Left cardiac atrium (tissue), 4 donors: ENCODE measurements at regions not wholly inside any gene's neighbourhood (a gene's known extent, or its start where the extent isn't known, plus 50 kb on each side); places are given as distances from the start of the nearest gene placed in this dataset.

Source experiments
- ATAC-seq, 2 donors: fragments of 200-7000 bp; cut with Tn5 transposase; one replicate each; pipeline ENCODE4 v1.9.1; 2020; ENCODE audit warnings: mild to moderate bottlenecking in 2 of 2, moderate library complexity in 2 of 2
- DNase-seq: peaks from one replicate; pipeline ENCODE4 v3.0.0-alpha.2; 2020
- intact Hi-C, 2 donors: fragments of 100-400 bp; cut with DNase I; formaldehyde crosslinking; loops; one replicate each; pipeline versions ENCODE4 v1.14.1 to v1.15.1; 2022 to 2023
- donor health status: DM: no; HTN: yes; CAD: no.
- donor health status: DM: no; HTN: yes; CAD: no; lungs with severe emphysema.
- donor health status: DM: yes; HTN: yes; CAD: no.
- donor health status: Dilated cardiomyopathy.

GRCh38 chrX:10074241-10074941, 82.4 kb upstream of the CLCN4 start:
- DNase-seq (no peak), ATAC-seq (no peak)
- intact Hi-C loops: no loop called here

- no peak for ATAC-seq
- intact Hi-C loops: no loop called here
- DNase-seq: no peak
Measured at GRCh38 chrX:10076765-10077164, 80.0 kb upstream of the CLCN4 start.

GRCh38 chrX:10077425-10078188, 79.2 kb upstream of the CLCN4 start:
- intact Hi-C loops: no loop called here
- DNase-seq (no peak), ATAC-seq (no peak)

DNA sequence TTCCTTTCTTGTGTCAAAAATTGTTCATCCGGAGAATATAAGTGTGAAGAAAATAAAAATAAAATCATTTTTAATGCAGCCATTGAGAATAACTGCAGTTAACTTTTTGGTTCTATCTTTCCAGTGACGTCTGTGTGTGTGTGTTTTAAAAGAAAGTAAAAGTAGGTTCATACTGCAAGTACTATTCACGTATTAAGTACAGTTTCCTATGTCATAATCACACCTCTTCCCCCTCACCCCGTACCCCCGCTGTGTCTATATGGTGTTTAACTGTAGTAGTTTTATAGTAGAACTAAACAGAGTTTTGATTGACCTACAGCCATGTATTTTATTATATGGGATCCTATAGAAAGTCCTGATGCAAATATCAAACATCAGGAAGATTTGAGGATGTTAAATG, 78.5 kb upstream of the CLCN4 start:
- intact Hi-C loops: no loop called here
- ATAC-seq: no peak

DNA sequence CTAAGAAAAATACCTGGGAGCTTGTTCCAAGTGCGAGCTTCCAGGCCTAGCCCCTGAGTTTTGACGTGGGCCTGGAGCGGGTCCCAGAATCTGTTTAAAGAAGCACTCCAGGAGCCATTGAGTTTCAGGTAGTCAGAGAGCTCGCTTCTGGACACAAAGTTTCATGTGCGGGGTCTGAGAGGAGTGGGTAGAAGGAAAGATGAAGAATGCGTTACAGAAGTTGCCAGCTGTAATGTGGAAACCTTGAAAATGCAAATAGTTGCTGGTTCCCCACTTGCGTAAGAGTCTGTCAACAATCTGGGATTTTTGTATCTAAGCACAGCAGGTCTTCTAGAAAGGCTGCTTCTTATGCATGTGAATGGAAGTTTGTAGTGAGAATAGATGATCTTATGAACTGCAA, 77.5 kb upstream of the CLCN4 start:
- intact Hi-C loops: no loop called here

More for the DNA sequence above, 78.5 kb upstream of the CLCN4 start:
- DNase-seq: no peak

DNA sequence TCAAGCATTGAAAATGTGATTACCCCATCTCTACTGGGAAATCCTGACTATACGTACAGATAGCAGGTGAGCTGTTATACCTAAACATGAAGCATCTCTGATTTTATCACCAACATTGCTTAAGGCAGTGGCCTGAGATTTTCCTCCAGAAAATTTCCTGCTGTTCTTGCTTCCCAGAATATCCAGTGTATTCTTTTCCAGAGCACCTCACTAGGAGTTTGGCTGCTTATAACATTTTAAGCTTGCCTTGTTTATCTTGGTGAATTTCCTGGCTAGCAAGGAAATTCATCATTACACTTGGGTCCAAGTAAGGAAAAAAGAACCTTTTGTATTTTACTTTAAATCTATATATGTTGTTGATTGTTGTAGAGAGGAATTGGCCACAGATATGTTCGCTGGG, 73.0 kb upstream of the CLCN4 start:
- peak in 1 of 2 donors; percentile 22 for ATAC-seq
- DNase-seq: no peak
- intact Hi-C loops: no loop called here

More for the DNA sequence above, 77.5 kb upstream of the CLCN4 start:
- ATAC-seq: no peak
- DNase-seq: no peak

DNA sequence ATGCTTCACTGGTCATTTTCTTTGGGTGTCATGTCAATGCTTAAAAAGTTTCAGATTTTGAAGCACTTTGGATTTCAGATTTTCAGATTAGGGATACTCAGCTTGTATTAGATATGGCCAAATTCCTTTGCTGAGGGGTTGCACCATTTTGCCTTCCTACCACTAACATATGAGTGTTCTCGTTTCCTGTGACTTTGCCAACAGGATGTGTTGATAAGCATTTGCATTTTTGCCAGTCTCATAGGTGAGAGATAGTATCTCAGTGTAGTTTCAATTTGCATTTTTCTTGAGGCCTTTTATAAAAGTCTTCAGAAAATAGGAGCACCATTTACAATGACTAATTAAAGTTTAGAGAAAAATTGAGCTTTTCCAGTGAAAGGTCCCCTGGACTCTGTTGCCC, 71.6 kb upstream of the CLCN4 start:
- no peak for DNase-seq
- no peak for ATAC-seq
- intact Hi-C loops: no loop called here

GRCh38 chrX:10086676-10087075, 70.1 kb upstream of the CLCN4 start:
- intact Hi-C loops: no loop called here
- ATAC-seq: peak in 1 of 2 donors; percentile 22

GRCh38 chrX:10087391-10087790, 69.4 kb upstream of the CLCN4 start:
- no peak for DNase-seq
- intact Hi-C loops: no loop called here
- no peak for ATAC-seq

More at GRCh38 chrX:10086676-10087075, 70.1 kb upstream of the CLCN4 start:
- DNase-seq: no peak

GRCh38 chrX:10089378-10089795, 67.4 kb upstream of the CLCN4 start:
- DNase-seq: no peak
- intact Hi-C loops: no loop called here
- ATAC-seq: no peak

DNA sequence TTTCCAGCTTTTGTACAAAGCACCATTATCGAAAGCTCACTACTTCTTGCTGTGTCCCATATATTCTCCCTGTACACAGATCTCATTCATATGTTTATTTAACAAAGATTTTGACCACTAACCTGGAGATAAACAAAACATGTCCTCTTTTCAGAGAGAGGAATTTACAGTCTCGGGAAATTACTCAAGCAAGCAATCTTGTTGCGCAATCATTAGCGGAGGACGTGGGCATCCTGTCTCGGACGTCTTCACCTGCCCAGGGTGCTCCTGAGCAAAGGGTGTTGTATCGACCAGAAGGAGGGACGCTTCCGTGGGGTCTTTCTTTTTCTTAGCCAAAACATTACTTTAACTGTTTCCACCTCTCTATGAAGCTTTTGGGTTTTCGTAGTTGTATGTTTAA, 66.5 kb upstream of the CLCN4 start:
- DNase-seq: no peak
- intact Hi-C loops: no loop called here
- ATAC-seq: no peak

GRCh38 chrX:10095246-10095645, 61.5 kb upstream of the CLCN4 start:
- intact Hi-C loops: no loop called here
- DNase-seq: no peak
- no peak for ATAC-seq

- DNase-seq: no peak
- intact Hi-C loops: no loop called here
- ATAC-seq: no peak
Measured at GRCh38 chrX:10095698-10096432, 60.9 kb upstream of the CLCN4 start.

DNA sequence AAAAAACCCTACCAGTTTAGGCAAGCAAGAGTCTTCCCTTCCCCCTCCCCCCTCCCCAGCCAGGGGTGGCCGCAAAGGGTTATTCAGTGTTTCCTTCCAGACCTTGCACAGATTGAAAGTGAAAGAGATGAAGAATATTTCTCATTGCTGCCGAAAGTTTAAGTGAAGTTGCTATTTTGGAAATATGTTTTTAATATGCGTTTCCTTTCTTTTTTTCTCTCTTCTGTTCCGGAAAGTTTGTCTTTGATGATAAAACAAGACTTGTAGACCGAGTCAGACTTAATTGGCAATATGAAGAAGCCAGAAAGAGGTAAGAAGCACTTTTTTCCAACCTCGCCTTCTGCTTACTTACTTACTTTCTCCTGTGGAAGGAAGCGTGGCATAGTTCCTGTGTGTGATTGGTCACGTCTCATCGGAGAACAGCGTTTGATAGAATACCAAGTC, 58.5 kb upstream of the CLCN4 start:
- ATAC-seq (peak; percentile 33 to 57), DNase-seq (no peak)
- intact Hi-C loops: no loop called here

DNA sequence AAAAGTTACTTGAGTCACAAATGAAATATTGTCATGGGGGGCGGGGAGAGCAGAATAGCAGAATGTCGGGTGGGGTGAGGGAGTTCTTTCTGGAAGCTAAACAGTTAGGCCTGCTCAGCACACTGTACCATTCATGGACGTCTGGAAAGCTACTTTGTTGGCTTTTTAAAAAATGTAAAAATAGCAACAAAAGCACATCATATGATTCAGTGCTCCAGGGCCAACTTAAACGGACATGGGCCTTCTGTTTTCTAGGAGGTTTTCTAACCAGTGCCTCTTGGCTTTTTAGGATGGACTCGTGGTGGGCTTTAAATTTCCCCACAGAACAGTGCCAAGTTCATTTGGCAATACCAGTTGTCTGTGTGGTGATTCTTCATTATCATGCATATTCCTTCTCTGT, 57.4 kb upstream of the CLCN4 start:
- DNase-seq (no peak), ATAC-seq (peak; percentile 24 to 30)
- intact Hi-C loops: no loop called here

GRCh38 chrX:10101269-10101668, 55.5 kb upstream of the CLCN4 start:
- ATAC-seq (no peak), DNase-seq (no peak)
- intact Hi-C loops: no loop called here

DNA sequence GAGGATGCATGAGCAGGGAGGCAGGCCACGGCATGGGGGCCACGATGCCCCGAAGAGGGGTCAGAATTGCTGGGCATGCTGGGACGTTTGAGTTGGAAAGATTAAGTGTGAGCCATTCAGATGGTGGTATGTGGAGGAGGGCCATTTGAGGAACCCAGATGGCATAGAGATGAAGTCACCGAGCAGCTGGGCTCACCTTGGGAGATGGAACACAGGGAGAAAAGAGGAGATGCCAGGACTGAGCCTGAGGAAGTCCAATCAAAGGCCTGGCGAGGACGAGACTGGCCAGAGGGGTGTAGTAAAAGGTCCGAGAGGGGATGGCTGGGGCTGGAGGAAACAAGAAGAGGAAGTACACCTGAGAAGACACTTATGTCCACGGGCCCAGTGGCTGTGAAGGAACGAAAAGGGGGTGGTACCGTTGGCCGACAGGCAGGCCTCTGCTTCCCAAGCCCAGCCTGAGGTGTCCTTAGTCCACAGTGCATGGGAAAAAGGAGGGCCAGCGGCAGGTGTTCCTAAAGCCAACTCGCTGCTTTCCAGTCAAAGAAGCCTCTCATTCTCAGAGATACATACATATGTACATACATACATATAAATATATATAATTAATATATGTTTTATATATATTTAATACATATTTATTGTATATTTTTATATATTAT, 54.6 kb upstream of the CLCN4 start:
- DNase-seq (no peak), ATAC-seq (no peak)
- intact Hi-C loops: no loop called here

DNA sequence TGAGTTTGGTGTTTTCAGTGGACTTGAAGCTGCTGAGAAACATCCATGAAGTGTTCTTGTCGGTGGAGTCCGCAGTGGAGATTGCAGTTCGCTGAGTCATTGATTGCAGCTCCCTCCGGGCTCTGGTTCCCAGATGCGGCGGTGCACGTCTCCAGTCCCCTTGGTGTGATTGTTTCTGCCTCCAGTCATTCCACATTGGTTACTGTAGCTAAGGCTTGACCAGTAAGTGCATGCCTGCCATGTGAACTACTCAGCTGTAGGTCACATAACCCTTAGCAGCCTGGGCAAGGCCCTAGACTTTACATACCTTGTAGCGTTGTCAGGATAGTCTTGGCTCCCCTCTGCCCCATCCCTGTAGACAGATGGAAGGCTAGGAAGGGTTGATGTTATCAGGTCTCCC, 53.8 kb upstream of the CLCN4 start:
- intact Hi-C loops: no loop called here
- DNase-seq (no peak), ATAC-seq (no peak)

- DNase-seq (no peak), ATAC-seq (peak; percentile 43 to 63)
- intact Hi-C loops: no loop called here
Measured at GRCh38 chrX:10104958-10105658, 51.7 kb upstream of the CLCN4 start.
